Astrocyte (in vitro differentiated cells and primary cell): ENCODE measurements at regions not wholly inside any gene's neighbourhood (a gene's known extent, or its start where the extent isn't known, plus 50 kb on each side); places are given as distances from the start of the nearest gene placed in this dataset.
"Not testable (repeated sequence)": the region's sequence is repeated elsewhere in the genome, so short reads cannot be mapped to it uniquely, and the experiment has no call there.

Experiments used
- DNase-seq: peaks from one replicate; pipeline ENCODE4 v3.0.0-alpha.2; 2010; ENCODE audit warnings: low read depth
- FAIRE-seq: peaks from 2 replicates; lab custom pipeline; 2011; peaks lifted over from hg19 to GRCh38; lab: Jason Lieb, UNC
- H2AFZ ChIP-seq: 2 replicates; pipeline ENCODE4 v1.6.0; 2012; ENCODE audit warnings: low read depth, low read length, inconsistent platforms
- H3K27ac ChIP-seq: 2 replicates; pipeline ENCODE4 v1.5.1; 2011; ENCODE audit warnings: low read depth, low read length, inconsistent platforms
- H3K27me3 ChIP-seq: 2 replicates; pipeline ENCODE4 v1.6.0; 2011; ENCODE audit warnings: low read length, inconsistent platforms; ENCODE audit not compliant: insufficient read depth
- H3K36me3 ChIP-seq: 2 replicates; pipeline ENCODE4 v1.5.1; 2011; ENCODE audit warnings: low read length, inconsistent platforms; ENCODE audit not compliant: insufficient read depth
- H3K4me1 ChIP-seq: 2 replicates; pipeline ENCODE4 v1.5.1; 2011; ENCODE audit warnings: low read length, inconsistent platforms; ENCODE audit not compliant: insufficient read depth
- H3K4me2 ChIP-seq: 2 replicates; pipeline ENCODE4 v1.6.0; 2012; ENCODE audit warnings: low read length, inconsistent platforms
- H3K4me3 ChIP-seq: 2 replicates; pipeline ENCODE4 v1.5.1; 2011; ENCODE audit warnings: low read depth, mild to moderate bottlenecking, low read length, inconsistent platforms; ENCODE audit not compliant: insufficient read depth
- H3K79me2 ChIP-seq: 2 replicates; pipeline ENCODE4 v1.6.0; 2012; ENCODE audit warnings: mild to moderate bottlenecking, low read length, inconsistent platforms; ENCODE audit not compliant: insufficient read depth
- H3K9ac ChIP-seq: 2 replicates; pipeline ENCODE4 v1.6.0; 2012; ENCODE audit warnings: mild to moderate bottlenecking, low read length, inconsistent platforms
- H3K9me3 ChIP-seq: 2 replicates; pipeline ENCODE4 v1.5.1; 2012; ENCODE audit warnings: low read depth, mild to moderate bottlenecking, low read length, inconsistent platforms; ENCODE audit not compliant: insufficient read depth
- H4K20me1 ChIP-seq: 2 replicates; pipeline ENCODE4 v1.6.0; 2012; ENCODE audit warnings: low read length, inconsistent platforms; ENCODE audit not compliant: insufficient read depth
- H3K27ac Mint-ChIP-seq: one replicate; pipeline ENCODE4 v1.8.0; 2021; ENCODE audit warnings: mild to moderate bottlenecking, mixed read lengths; ENCODE audit not compliant: unreplicated experiment
- H3K27me3 Mint-ChIP-seq: one replicate; pipeline ENCODE4 v1.8.0; 2021; ENCODE audit warnings: low read depth, mixed read lengths; ENCODE audit not compliant: unreplicated experiment
- H3K36me3 Mint-ChIP-seq: one replicate; pipeline ENCODE4 v1.8.0; 2021; ENCODE audit warnings: low read depth, mixed read lengths; ENCODE audit not compliant: unreplicated experiment
- H3K4me1 Mint-ChIP-seq: one replicate; pipeline ENCODE4 v1.8.0; 2021; ENCODE audit warnings: low read depth, mixed read lengths; ENCODE audit not compliant: unreplicated experiment
- H3K4me3 Mint-ChIP-seq: one replicate; pipeline ENCODE4 v1.8.0; 2021; ENCODE audit warnings: mild to moderate bottlenecking, moderate library complexity, mixed read lengths; ENCODE audit not compliant: unreplicated experiment
- H3K9me3 Mint-ChIP-seq: one replicate; pipeline ENCODE4 v1.8.0; 2021; ENCODE audit warnings: mild to moderate bottlenecking, mixed read lengths; ENCODE audit not compliant: unreplicated experiment
- CTCF ChIP-seq: IDR thresholded peaks from 2 replicates; pipeline ENCODE4 v1.5.1; 2011; ENCODE audit warnings: low read depth, mild to moderate bottlenecking, inconsistent platforms, low read length, moderate library complexity; ENCODE audit not compliant: insufficient read depth
- EZH2 ChIP-seq: IDR thresholded peaks from 2 replicates; pipeline ENCODE4 v1.6.1; 2012; ENCODE audit warnings: mild to moderate bottlenecking, low read length, inconsistent platforms; ENCODE audit not compliant: insufficient read depth

GRCh38 chr3:87674397-87675161, 384.2 kb downstream of the CGGBP1 start:
- Histone ChIP-seq H3K27ac (no peak overlapping the region), H3K9me3 (no peaks in the 10 kb centered on the region), H3K4me3 (no peak overlapping the region), H3K79me2 (no peaks in the 10 kb centered on the region), H3K36me3 (no peaks in the 10 kb centered on the region), H2AFZ (no peak overlapping the region), H3K4me2 (no peak overlapping the region), H4K20me1 (no peaks in the 10 kb centered on the region), H3K9ac (no peak overlapping the region), H3K4me1 (no peaks in the 10 kb centered on the region), H3K27me3 (no peaks in the 10 kb centered on the region)
- FAIRE-seq (no peak), DNase-seq (no peak)
- no peaks in the 10 kb centered on the region for H3K27me3 Mint-ChIP-seq
- no peaks in the 10 kb centered on the region for H3K4me1 Mint-ChIP-seq
- H3K4me3 Mint-ChIP-seq: no peak overlapping the region
- no peak for TF ChIP-seq EZH2
- no peaks in the 10 kb centered on the region for H3K36me3 Mint-ChIP-seq
- H3K9me3 Mint-ChIP-seq: no peaks in the 10 kb centered on the region
- no peak overlapping the region for H3K27ac Mint-ChIP-seq

GRCh38 chr3:87673132-87673531, 385.7 kb downstream of the CGGBP1 start:
- Mint-ChIP-seq H3K4me3 (no peak overlapping the region), H3K27ac (no peak overlapping the region), H3K4me1 (no peaks in the 10 kb centered on the region), H3K9me3 (no peaks in the 10 kb centered on the region), H3K36me3 (no peaks in the 10 kb centered on the region), H3K27me3 (no peaks in the 10 kb centered on the region)
- Histone ChIP-seq H3K27me3 (no peaks in the 10 kb centered on the region), H3K9me3 (no peaks in the 10 kb centered on the region), H3K9ac (no peak overlapping the region), H2AFZ (no peak overlapping the region), H3K4me2 (no peak overlapping the region), H3K79me2 (no peaks in the 10 kb centered on the region), H4K20me1 (no peaks in the 10 kb centered on the region), H3K27ac (no peak overlapping the region), H3K4me3 (no peak overlapping the region), H3K36me3 (no peaks in the 10 kb centered on the region), H3K4me1 (no peaks in the 10 kb centered on the region)
- no peak for TF ChIP-seq EZH2
- no peak for TF ChIP-seq CTCF
- DNase-seq (no peak), FAIRE-seq (no peak)

- no peaks in the 10 kb centered on the region for H3K9me3 Mint-ChIP-seq
- no peaks in the 10 kb centered on the region for H3K27me3 ChIP-seq
- TF ChIP-seq CTCF (no peak), EZH2 (no peak)
- no peak overlapping the region for H3K27ac ChIP-seq
- no peak overlapping the region for H3K9ac ChIP-seq
- no peak for DNase-seq
- H3K27me3 Mint-ChIP-seq: no peaks in the 10 kb centered on the region
- H3K4me3 Mint-ChIP-seq: no peak overlapping the region
- H3K79me2 ChIP-seq: no peaks in the 10 kb centered on the region
- no peak overlapping the region for H3K27ac Mint-ChIP-seq
- H3K4me2 ChIP-seq: no peak overlapping the region
- H3K9me3 ChIP-seq: no peaks in the 10 kb centered on the region
- no peak for FAIRE-seq
- no peak overlapping the region for H2AFZ ChIP-seq
- no peak overlapping the region for H3K4me3 ChIP-seq
- no peaks in the 10 kb centered on the region for H4K20me1 ChIP-seq
- H3K4me1 ChIP-seq: no peaks in the 10 kb centered on the region
- H3K4me1 Mint-ChIP-seq: no peaks in the 10 kb centered on the region
- no peaks in the 10 kb centered on the region for H3K36me3 Mint-ChIP-seq
- H3K36me3 ChIP-seq: no peaks in the 10 kb centered on the region
Measured at GRCh38 chr3:87654184-87654583, 377.8 kb upstream of the POU1F1 start.

GRCh38 chr3:87653138-87653537, 376.8 kb upstream of the POU1F1 start:
- H3K27ac Mint-ChIP-seq, H3K4me3 Mint-ChIP-seq, H3K36me3 Mint-ChIP-seq: not testable (repeated sequence)

More at GRCh38 chr3:87653138-87653537, 376.8 kb upstream of the POU1F1 start:
- FAIRE-seq, H4K20me1 ChIP-seq, H3K4me1 Mint-ChIP-seq, H3K4me2 ChIP-seq, H2AFZ ChIP-seq, H3K27ac ChIP-seq, H3K79me2 ChIP-seq, DNase-seq, H3K36me3 ChIP-seq, H3K27me3 Mint-ChIP-seq, H3K4me1 ChIP-seq, H3K9ac ChIP-seq, H3K27me3 ChIP-seq, H3K9me3 Mint-ChIP-seq, H3K9me3 ChIP-seq, H3K4me3 ChIP-seq: not testable (repeated sequence)
